Uterus (tissue), 2 donors: ENCODE measurements at regions not wholly inside any gene's neighbourhood (a gene's known extent, or its start where the extent isn't known, plus 50 kb on each side); places are given as distances from the start of the nearest gene placed in this dataset.

Experiments used
- CTCF ChIP-seq, 4 experiments: fragments of 200-600 bp in 2 of 4; fragments of 450-650 bp in 2 of 4; sonication (generic) in 2 of 4; IDR thresholded peaks; one replicate each; pipeline ENCODE4 v1.5.1; 2016 to 2019; ENCODE audit warnings: antibody characterized with exemption in 4 of 4, mild to moderate bottlenecking in 2 of 4, moderate library complexity in 1 of 4
- POLR2A ChIP-seq, 2 donors: fragments of 450-650 bp; IDR thresholded peaks; one replicate each; pipeline ENCODE4 v1.6.1; 2016; ENCODE audit warnings: antibody characterized with exemption in 2 of 2, mild to moderate bottlenecking in 1 of 2, moderate library complexity in 1 of 2

- TF ChIP-seq CTCF (IDR thresholded peaks at IDR 0.05) (no peak), POLR2A (IDR thresholded peaks at IDR 0.05) (no peak)
These were observed 696.7 kb upstream of the CELF2 start for GRCh38 chr10:10320956-10321355.
